Stomach (tissue), 4 donors: ENCODE measurements at regions not wholly inside any gene's neighbourhood (a gene's known extent, or its start where the extent isn't known, plus 50 kb on each side); places are given as distances from the start of the nearest gene placed in this dataset.
"Not testable (repeated sequence)": the region's sequence is repeated elsewhere in the genome, so short reads cannot be mapped to it uniquely, and the experiment has no call there.

Experiments
- POLR2A ChIP-seq, 4 donors: fragments of 450-650 bp; IDR thresholded peaks; one replicate each; pipeline ENCODE4 v1.6.1; 2016; ENCODE audit warnings: antibody characterized with exemption in 4 of 4, control low read depth in 2 of 4, mild to moderate bottlenecking in 1 of 4, moderate library complexity in 1 of 4
- TF ChIP-seq, protein P1 (sequence below), 7 experiments: fragments of 450-650 bp in 4 of 7; fragments of 200-600 bp in 3 of 7; sonication (generic) in 3 of 7; IDR thresholded peaks; one replicate each; pipeline ENCODE4 v1.5.1; 2016 to 2019; ENCODE audit warnings: antibody characterized with exemption in 7 of 7, control low read depth in 2 of 7, mild to moderate bottlenecking in 1 of 7

DNA sequence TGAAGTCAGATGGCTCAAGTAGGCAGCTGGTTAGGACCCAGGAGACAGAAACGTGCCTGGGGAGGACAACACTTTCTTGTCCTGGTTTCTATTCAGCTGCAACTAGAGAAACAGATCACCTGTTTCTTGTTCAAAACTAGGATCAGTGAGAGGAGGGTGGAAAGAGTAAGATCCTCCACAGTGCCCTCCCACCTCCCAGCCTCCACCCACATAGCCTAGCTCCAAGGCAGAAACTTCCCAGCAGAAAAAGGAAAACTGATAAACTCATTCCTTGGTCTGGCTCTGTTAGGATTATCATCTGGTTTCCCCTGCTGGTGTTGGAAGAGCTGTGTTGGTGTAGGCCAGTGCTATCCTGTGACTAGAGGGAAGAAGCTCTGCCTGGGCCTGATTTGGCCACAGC lies 943.8 kb upstream of the DEFB115 start:
- TF ChIP-seq, protein P1, sequence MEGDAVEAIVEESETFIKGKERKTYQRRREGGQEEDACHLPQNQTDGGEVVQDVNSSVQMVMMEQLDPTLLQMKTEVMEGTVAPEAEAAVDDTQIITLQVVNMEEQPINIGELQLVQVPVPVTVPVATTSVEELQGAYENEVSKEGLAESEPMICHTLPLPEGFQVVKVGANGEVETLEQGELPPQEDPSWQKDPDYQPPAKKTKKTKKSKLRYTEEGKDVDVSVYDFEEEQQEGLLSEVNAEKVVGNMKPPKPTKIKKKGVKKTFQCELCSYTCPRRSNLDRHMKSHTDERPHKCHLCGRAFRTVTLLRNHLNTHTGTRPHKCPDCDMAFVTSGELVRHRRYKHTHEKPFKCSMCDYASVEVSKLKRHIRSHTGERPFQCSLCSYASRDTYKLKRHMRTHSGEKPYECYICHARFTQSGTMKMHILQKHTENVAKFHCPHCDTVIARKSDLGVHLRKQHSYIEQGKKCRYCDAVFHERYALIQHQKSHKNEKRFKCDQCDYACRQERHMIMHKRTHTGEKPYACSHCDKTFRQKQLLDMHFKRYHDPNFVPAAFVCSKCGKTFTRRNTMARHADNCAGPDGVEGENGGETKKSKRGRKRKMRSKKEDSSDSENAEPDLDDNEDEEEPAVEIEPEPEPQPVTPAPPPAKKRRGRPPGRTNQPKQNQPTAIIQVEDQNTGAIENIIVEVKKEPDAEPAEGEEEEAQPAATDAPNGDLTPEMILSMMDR (IDR thresholded peaks at IDR 0.05) = not testable (repeated sequence)
- TF ChIP-seq POLR2A (IDR thresholded peaks at IDR 0.05) = not testable (repeated sequence)
